HG02678 (cell line): ENCODE measurements at regions not wholly inside any gene's neighbourhood (a gene's known extent, or its start where the extent isn't known, plus 50 kb on each side); places are given as distances from the start of the nearest gene placed in this dataset.
A peak's percentile ranks its signal among the peaks of the same experiment; 100 is the strongest.
"Not testable (repeated sequence)": the region's sequence is repeated elsewhere in the genome, so short reads cannot be mapped to it uniquely, and the experiment has no call there.

ENCODE experiments used
- ATAC-seq: cut with Tn5 transposase; IDR thresholded peaks from one replicate; pipeline ENCODE4 v1.9.1; 2021; ENCODE audit warnings: mild to moderate bottlenecking, moderate library complexity; ENCODE audit not compliant: unreplicated experiment

DNA sequence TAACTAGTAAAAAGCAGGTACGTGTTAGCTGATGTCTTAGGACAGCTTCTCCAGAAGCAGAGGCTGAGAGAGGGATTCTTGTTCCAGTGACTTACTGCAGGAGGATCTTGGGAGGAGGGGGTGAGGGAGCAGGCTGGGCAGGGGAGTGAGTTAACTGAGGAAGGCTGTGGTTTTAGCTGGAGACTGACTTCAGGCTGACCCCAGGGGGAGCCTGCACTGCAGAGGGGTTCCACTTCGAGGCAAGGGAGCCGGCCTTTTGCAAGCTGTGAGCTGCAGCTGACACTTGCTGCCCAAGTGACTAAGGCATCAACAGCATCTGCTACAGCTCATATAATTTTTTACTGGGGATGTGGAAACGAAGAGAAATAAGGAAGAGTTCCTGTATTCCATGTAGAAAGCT, 50.4 kb upstream of the SOD1 start:
- ATAC-seq = no peak

DNA sequence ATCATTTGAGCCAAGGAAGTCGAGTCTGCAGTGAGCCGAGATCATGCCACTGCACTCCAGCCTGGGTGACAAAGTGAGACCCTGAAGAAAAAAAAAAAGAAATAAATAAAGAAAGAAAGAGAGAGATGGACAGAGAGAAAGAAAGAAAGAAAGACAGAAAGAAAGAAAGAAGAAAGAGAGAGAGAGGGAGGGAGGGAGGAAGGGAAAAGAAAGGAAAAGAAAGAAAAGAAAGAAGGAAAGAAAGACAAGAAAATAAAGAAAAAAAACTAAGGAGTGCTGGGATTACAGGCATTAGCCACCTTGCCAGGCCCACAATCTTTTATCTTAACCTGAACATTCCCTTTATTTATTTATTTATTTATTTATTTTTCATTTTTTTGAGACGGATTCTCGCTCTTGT, 51.7 kb upstream of the SOD1 start:
- no peak for ATAC-seq

DNA sequence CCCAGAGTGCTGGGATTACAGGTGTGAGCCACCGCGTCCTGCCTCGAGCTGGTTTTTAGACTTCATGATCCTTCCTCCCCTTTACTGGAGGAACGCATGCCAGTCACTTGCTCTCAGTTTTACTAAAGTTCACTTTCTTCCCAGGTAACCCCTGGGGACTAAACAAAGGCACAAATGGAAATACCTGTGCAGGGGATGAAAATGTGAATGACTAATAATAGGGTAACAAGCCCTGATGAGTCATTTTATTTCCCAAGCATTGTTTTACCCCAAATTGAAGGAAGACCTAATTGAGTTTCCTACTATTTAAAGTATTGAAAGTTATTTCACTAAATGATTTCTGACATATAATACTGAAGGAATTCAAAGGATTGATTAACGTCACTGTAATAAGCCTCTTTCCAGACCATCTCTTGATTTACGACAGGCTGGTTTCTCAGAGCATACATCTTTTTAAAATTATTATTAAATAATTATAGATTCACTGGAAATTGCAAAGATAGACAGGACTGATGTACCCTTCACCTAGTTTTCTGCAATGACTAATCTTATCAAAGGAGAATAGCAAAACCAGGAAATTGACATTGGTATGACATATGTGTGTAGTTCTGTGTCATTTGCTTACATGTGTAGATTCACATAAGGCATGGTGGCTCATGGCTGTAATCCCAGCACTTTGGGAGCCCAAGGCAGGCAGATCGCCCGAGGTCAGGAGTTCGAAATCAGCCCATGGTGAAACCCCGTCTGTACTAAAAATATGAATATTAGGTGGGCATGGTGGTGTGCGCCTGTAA, 53.2 kb upstream of the SOD1 start:
- ATAC-seq = no peak

DNA sequence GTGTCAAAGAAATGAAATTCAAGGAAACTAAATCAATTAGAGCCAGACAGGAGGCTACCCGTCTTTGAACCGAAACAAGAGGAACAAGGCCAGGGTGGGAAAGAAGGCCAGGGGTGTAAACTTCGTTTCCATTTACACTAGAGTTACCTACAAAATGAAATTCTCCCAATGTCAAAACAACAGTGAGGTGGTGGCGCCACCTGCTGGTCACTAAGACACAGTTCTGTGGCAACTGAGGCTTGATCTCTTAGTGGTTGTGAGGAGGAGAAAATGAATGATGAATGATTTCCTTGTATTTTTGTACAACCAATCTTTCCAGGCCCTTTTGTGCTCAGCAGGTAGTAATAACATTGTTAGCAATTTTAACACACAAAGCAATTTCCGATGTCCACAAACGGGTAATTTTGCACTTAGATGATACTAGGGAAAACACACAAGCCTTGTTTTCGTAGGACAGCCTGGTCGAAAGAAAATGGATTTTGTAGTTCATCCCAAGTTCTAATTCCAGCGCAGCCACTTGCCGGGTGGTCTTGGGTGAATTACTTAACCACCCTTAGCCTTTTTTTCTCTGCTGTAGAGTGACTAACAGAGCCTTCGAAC, 54.8 kb upstream of the SOD1 start:
- ATAC-seq = peak; percentile 74

DNA sequence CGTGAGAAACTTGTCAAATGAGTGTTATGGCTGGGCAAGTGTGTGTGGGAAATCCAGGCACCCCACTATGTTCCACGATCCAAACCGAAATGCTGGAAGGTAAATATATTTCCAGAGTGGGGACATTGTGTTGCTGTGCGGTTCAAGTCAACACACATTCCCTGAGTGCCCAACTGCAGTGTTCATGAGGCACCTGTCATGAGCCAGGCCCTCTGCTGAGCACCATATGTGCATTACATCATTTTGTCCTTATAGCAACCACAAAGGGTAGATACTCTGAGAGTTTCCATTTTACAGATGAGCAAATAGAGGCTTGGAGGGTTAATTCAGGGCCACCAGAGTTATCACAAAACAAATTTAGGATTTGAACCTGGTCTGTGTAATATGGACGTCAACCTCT, 59.9 kb upstream of the SOD1 start:
- ATAC-seq = no peak

DNA sequence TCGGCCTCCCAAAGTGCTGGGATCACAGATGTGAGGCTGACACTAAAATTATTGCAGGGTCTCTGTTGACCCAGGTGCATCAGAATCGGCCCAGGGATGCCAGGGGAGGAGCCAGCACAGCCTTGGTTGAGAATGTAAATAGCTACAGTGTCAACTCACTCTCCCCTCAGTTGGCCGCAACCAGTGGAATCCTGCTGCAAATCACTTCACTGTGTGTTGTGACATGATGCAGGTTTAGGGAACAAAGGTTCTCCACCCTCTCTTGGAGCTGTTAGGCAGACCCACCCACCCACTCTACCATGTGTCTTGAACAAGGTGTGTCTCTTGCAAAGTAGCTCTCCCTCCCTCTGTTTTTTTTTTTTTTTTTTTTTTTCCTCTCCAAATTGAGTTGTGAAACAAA, 60.5 kb upstream of the SOD1 start:
- no peak for ATAC-seq

DNA sequence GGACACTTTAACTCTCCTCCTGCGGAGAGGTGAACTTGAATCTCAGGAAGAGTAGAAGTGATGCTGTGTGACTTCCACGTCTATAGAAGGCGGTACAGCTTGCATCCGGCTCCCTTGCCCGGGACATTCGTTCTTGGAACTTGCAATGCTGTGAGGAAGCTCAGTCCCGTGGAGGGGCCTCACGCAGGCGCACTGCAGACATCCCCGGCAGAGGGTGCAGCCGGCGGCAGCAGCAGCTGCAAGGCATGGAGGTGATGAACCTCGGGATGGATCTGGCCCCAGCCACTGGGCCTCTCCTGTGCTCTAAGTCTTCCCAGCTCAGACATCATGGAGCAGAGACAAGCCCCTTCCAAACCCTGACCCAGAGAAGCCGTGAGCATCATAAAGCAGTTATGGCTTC, 61.8 kb upstream of the SOD1 start:
- no peak for ATAC-seq

DNA sequence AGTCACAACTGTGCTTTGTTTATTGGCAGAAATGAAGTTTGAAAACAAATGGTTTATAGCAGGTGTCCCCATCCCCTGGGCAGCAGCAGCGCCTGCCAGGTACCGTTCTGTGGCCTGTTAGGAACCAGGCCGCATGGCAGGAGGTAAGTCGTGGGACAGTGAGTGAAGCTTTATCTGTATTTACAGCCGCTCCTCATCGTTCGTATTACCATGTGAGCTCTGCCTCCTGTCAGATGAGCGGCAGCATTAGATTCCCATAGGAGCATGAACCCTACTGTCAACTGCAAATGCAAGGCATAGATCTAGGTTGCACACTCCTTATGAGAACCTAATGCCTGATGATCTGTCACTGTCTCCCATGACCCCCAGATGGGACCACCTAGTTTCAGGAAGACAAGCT, 63.4 kb upstream of the SOD1 start:
- no peak for ATAC-seq

DNA sequence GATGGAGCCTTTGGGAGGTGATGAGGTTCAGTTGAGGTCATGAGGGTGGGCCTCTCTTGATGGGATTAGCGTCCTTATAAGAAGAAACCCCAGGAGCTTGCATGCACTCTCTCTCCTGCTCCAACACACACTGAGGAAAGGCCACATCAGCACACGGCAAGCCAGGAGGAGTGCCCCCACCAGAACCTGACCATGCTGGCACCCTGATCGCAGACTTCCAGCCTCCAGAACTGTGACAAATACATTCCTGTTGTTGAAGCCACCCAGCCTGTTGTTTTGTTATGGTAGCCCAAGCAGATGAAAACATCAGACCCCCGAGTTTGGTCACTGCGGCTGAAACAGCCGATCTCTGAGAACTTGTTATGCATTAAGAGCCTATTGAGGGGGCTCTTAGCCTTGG, 64.8 kb upstream of the SOD1 start:
- ATAC-seq = no peak

DNA sequence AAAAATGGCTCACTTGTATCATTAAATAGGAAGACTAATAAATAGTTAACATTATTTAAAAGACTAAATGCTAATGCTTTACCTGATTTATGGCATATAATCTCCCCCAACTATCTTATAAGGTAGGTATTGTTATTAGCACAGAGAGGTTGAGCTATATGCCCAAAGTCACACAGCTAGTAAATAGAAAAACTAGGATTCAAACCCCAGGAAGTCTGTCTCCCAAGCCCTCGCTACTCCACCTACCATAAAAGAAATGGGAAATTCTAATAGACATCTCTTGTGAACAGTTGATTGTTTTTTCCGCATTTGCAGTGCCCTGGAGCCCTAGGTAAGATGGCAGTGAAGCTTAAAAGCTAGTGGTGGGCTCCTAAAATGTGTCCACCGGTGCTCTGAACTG, 65.2 kb upstream of the SOD1 start:
- no peak for ATAC-seq

DNA sequence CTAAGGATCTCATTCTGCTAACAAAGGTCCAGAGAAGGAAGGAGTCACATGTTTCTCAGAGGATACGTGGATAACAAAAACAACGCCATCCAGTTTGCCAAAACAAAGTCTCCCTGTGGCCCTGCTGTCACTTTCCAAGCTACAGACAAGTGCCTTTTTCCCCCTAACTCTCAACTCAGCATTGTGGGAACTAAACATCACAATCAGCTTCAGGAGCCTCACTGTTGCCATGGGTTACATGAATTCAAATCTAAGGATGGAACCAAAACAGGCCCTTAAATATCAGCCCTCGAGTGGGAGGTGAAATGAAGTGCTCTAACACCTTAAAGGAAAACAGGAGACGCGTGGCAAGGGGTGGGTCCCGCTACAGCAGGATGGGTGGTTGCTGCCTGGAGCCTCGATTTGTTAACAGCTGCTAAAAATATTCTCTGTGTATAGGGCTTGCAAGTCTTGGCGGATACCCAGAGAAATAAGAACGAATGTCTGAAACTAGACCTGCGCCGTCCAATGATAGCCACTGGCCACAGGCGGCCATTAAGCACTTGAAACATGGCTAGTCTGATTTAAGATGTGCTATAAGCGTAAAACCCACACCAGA, 66.4 kb upstream of the SOD1 start:
- no peak for ATAC-seq

DNA sequence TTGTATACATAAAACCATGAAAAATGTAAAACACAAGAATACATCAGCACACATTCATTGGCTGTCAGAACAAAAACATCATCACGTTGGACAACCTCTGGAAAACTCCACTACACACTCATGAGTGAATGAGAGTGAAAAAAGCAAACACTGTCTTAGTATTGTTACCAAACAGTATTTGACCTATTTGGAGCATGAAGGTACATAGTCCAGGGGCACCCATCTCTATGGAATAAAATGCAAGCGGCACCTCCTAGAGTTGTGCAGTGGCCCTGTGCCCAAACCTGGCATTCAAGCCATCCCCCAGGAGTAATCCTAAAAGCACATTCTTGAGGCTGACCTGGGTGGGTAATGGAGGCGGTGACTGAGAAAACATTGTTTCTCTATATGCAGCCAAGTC, 67.0 kb upstream of the SOD1 start:
- no peak for ATAC-seq

DNA sequence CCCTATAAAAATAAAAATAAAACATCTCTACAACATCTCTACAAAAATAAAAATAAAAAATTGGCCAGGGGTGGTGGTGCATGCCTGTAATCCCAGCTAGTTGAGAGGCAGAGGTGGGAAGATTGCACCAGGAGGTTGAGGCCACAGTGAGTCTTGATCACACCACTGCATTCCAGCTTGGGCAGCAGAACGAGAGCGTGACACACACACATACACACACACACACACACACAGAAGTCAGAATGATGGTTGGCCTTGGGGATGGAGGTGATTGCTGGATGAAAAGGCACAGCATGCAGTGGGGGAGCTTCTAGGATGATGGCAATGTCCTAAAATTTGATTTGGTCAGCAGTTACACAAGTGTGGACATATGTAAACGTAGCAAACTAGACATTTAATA, 69.7 kb upstream of the SOD1 start:
- no peak for ATAC-seq

DNA sequence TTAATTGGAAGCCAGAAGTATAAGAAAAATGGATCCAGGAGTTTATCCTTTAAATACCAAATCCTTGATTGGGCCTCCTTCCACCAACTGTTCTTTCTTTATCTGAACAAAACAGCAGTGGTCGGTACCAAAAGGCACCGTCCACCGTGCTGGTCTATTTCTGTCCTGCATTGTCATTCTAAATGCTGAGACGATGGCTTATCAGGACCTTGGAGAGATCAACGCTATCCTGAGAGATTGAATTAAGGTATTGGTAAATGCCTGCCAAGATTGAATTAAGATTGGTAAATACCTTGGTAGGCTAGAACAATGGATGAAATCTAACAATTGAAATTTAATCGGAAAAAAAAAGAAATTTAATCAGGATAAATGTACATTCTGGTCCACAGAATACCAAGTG, 73.4 kb upstream of the SOD1 start:
- ATAC-seq = no peak

DNA sequence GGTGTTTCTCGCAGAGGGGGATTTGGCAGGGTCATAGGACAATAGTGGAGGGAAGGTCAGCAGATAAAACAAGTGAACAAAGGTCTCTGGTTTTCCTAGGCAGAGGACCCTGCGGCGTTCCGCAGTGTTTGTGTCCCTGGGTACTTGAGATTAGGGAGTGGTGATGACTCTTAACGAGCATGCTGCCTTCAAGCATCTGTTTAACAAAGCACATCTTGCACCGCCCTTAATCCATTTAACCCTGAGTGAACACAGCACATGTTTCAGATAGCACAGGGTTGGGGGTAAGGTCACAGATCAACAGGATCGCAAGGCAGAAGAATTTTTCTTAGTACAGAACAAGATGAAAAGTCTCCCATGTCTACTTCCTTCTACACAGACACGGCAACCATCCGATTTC, 75.6 kb upstream of the SOD1 start:
- not testable (repeated sequence) for ATAC-seq

DNA sequence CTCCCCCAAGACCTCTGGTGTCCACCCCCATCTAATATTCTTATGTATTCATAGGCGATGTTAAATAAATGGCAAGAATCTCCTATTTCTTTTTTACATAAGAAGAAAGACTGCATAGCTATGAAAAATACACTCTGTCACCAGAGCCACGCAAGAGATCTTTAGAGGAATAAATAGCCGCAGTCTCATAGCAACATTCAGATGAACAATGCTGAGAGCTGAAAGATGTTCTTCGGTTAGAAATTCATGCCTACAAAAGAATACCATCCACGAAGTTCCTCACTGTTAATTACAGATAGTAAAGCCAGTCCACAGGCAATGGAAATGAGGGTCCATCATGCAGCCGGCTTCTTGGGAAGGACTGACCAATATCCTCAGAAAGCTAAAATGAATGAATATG, 76.0 kb upstream of the SOD1 start:
- no peak for ATAC-seq

DNA sequence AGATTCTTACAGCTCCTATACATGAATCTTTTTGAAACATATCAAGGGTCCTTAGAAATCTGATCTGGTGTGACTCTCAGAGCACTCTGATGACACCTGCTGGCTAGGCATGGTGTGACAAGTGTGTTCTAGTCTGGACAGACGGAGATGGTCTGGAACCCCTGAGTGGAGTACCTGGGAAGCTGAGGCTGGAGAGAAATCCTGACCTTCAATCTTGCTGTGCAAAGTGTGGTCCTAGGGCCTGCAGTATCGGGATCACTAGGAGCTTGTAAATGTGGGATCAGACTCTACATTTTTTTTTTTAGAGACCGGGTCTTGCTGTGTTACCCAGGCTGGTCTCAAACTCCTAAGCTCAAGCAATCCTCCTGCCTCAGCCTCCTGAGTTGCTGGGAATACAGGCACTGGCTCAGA, 78.6 kb upstream of the SOD1 start:
- ATAC-seq = peak; percentile 76

DNA sequence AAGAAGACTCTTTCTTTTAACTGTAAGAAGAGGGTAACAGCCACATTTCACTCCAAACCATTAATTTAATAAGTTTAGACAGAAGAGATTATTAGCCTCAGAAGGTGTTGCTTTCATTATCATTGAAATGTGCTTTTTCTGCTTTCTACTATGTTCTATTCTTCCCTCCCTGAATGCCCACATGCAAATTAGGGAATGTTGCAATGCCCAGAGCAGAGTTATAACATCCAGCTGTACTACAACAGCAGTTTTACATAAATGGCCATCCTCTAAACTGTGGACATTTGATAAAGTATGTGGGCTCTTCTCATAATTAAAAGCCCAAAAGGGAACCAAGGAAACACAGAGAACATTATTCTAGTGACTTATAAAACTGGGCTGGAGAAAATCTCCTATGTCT, 82.2 kb upstream of the SOD1 start:
- no peak for ATAC-seq

DNA sequence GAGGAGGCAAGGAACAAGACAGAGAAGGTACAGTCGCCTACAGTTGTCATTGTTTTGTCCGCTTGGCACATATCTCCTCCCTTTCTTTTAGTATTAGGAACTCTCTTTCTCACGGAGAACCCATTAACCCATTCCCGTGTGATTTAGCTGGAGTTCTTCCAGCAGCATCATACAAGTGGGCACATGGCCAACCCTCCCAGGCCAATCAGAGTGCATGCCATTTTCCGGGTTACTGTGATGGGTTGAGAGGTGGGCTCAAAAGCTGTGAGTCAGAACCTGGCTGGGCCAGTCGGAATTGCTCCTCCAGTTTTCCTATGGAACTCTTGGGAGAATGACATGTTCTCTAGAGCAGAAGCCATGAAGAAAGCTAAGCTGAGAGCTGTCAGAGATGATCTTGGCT, 83.1 kb upstream of the SOD1 start:
- no peak for ATAC-seq

DNA sequence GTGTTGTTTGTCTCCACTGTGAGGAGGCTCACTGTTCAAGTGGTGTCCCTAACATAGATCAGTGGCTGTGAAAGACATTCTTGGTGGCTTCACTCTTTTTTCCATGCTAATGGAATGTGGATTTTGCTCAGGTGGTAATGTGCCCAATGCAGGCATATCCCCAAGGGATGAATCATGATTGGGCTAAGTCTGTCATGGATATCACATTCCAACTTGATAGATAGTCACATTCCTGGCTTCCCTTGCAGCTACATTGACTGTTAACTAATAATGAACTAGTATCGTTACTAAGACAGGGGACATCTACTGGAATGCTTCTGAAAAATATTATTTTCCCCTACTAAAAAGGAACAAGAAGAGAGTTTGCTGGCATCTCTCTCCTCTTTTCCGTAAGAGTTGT, 86.3 kb upstream of the SOD1 start:
- ATAC-seq = no peak

DNA sequence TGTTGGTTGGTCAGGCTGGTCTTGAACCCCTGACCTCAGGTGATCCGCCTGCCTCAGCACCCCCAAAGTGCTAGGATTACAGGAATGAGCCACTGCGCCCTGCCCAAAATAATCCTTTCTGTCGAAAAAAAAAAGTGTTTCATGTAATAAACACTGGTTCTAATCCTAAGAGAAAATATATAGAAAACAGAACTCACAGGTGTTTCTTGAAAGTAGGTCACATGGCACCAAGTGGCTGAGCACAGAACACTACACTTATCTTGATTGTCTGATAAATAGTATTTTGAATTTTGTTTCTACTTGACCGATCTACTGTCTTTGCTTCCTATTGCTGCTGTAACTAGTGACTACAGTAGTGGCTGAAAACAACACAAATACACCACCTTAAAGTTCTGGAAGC, 87.6 kb upstream of the SOD1 start:
- ATAC-seq = no peak

DNA sequence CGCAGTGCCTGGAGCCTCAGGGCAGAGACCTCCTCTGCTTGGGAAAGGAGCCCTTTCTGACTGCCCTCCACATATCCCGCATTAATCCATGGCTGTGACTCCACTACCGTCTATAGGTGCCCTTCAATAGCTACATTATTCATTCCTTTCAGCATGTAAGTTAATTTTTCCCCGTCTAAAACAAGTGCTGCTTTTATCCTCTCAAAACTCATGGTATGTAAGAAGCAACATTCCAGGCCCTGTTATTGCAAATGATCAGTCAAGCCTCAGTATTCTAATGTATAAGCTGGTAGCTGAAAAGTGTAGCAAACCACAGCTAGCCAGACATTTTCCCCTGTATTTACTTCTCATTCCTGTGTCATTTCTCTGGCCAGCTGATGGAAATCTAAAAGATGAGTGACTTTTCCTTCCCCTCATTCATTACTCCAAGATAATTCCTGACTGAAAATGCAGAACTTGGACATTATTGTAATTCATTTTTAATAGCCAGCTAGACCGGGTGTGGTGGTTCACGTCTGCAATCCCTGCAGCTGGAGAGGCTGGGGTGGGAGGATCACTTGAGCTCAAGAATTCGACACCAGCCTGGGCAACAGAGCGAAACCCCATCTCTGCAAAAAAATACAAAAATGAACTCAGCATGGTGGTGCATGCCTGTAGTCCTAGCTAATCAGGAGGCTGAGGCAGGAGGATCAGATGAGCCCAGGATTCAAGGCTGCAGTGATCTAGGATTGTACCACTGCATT, 88.5 kb upstream of the SOD1 start:
- no peak for ATAC-seq
